ENCODE measurements at regions not wholly inside any gene's neighbourhood (a gene's known extent, or its start where the extent isn't known, plus 50 kb on each side); places are given as distances from the start of the nearest gene placed in this dataset.

GRCh38 chr5:8767111-8767510 lies 778.8 kb downstream of the SEMA5A start:
- H4K20me1 ChIP-seq (replicated peaks; ENCODE audit: control insufficient read depth, extremely low read depth, insufficient read depth, low read length), result no peaks in the 10 kb centered on the region
- H3K27me3 ChIP-seq (ENCODE audit: control insufficient read depth in 2 of 2, insufficient read depth in 2 of 2, low read length in 2 of 2), result no peaks in the 10 kb centered on the region
- intact Hi-C loops (cut with micrococcal nuclease), result no loop called here
- ChIA-PET POLR2A (no interaction called here), CTCF (interaction anchor here (0.8 kb wide), 1 partner anchor 141 kb away, joined by 4 read pairs; no protein-coding TSS in a partner anchor)
- H3K4me2 ChIP-seq (ENCODE audit: insufficient read depth, low read length), result no peak overlapping the region
- TF ChIP-seq JUN (IDR thresholded peaks at IDR 0.05; ENCODE audit: borderline replicate concordance, insufficient read depth, insufficient read length, low read depth) (no peak), MAX (IDR thresholded peaks at IDR 0.05; ENCODE audit: insufficient read depth, insufficient read length) (no peak), FOS (IDR thresholded peaks at IDR 0.05; ENCODE audit: borderline replicate concordance, insufficient read depth, low read length) (no peak), CTCF (IDR thresholded peaks at IDR 0.05; ENCODE audit: extremely low read depth in 1 of 2, insufficient read depth in 1 of 2, low read depth in 1 of 2, low read length in 2 of 2) (no peak), GATA2 (IDR thresholded peaks at IDR 0.05; ENCODE audit: insufficient read depth, insufficient read length, low read depth, low read length) (no peak), POLR2AphosphoS5 (IDR thresholded peaks at IDR 0.05; ENCODE audit: insufficient read depth, low read depth, low read length) (no peak), POLR2A (IDR thresholded peaks at IDR 0.05; ENCODE audit: low read depth, low read length) (no peak), MYC (IDR thresholded peaks at IDR 0.05; ENCODE audit: low read depth, low read length) (no peak), EZH2 (IDR thresholded peaks at IDR 0.05; ENCODE audit: borderline replicate concordance, low read depth, low read length, severe bottlenecking) (no peak)
- DNase-seq (ENCODE audit: low read depth, low spot score), result no peak
- H3K79me2 ChIP-seq (ENCODE audit: control insufficient read depth, insufficient read depth, low read length), result no peaks in the 10 kb centered on the region
- H3K9ac ChIP-seq (replicated peaks; ENCODE audit: extremely low read depth, insufficient read depth, low read length), result no peak overlapping the region
- H3K4me1 ChIP-seq (ENCODE audit: control insufficient read depth, extremely low read depth, insufficient read depth, low read length), result no peaks in the 10 kb centered on the region
- no peaks in the 10 kb centered on the region for H3K36me3 ChIP-seq (ENCODE audit: control insufficient read depth in 2 of 2, extremely low read depth in 1 of 2, insufficient read depth in 2 of 2, low read length in 2 of 2)
- H3K9me1 ChIP-seq (replicated peaks; ENCODE audit: control insufficient read depth, extremely low read depth, insufficient read depth, low read length), result no peaks in the 10 kb centered on the region
- dilution Hi-C loops (cut with MboI; ENCODE audit: extremely low pct_ligation_motif_present, low sequenced_read_pairs), result no loop called here
- no peak for FAIRE-seq
- H2AFZ ChIP-seq (ENCODE audit: low read depth, low read length), result no peak overlapping the region
- no peak overlapping the region for H3K27ac ChIP-seq (ENCODE audit: insufficient read depth, low read depth, low read length)
- H3K4me3 ChIP-seq (replicated peaks in 1 of 3; ENCODE audit: insufficient read depth in 1 of 3, low read depth in 1 of 3, low read length in 3 of 3), result no peak overlapping the region
- H3K9me3 ChIP-seq (replicated peaks; ENCODE audit: control insufficient read depth, insufficient read depth, low read length), result no peaks in the 10 kb centered on the region
- no TSS peak for BruUV-seq (replicated peaks)

Measured in endothelial cell of umbilical vein (primary cell).